ENCODE measurements at regions not wholly inside any gene's neighbourhood (a gene's known extent, or its start where the extent isn't known, plus 50 kb on each side); places are given as distances from the start of the nearest gene placed in this dataset.
"Not testable (repeated sequence)": the region's sequence is repeated elsewhere in the genome, so short reads cannot be mapped to it uniquely, and the experiment has no call there.

DNA sequence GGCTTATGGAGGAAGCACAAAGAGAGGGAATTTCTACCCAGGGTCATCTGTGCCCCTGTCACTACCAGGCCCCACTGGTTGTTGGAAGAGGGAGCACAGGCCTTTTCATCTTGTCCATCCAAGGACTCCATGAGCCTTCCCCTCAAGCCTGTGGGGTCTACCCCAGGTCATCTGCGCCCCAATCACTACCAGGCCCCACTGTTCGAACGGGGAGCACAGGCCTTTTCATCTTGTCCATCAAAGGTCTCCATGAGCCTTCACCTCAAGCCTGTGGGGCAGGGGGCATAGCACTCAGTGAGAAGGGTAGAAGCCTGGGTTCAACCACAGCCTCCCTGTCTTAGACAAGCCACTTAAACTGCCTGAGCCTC, 101.5 kb upstream of the CDH5 start:
- DNase-seq = no peak

DNA sequence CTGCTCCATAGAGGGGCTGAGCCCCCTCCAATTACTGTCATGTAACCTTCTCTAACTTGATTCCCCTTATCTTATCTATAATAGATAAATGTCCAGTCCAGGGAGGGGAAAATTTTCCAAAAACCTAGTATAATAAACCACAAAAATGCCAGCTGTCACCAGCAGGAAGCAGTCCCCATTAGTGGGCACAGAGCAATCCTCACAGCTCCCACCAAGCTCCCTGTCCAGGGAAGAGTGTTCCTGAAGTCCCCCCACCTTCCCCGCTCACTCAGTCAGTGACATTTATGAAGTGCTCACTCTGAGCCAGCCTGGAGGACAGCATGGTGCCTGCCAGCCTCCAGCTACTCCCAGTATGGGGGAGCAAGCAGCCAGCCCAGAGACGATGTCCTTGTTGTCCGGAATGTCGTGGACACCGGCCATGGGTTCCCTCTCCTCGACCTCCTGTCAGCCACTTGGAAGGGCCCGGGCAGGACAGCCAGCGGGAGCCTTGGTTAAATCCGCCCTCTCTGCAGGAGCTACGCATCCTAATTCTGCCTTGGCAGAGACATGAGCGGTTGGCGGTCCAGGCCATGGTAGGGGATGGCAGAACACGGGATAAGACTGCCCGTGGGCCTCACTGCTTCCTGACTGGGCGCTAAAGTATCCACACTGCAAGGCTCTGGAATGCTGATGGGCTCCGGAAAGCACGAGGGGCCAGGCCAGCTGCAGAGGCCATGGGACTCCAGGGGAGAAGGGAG, 102.0 kb upstream of the CDH5 start:
- no peak for DNase-seq

DNA sequence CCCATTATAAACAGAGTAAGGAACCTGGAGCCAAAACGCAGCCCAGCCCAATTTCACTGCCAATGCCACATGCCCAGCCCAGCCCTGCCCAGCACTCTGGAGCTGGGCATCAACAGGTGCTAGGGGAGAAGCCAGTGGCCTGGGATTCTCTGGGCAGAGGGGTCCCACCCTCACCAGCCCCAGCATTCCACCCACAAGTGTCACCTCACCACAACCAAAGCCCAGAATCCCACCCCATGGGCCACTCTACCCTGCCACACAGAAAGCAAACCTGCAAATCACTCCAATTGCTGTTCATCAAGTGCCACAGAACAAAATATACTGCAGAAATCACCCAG, 102.5 kb upstream of the CDH5 start:
- DNase-seq = no peak

DNA sequence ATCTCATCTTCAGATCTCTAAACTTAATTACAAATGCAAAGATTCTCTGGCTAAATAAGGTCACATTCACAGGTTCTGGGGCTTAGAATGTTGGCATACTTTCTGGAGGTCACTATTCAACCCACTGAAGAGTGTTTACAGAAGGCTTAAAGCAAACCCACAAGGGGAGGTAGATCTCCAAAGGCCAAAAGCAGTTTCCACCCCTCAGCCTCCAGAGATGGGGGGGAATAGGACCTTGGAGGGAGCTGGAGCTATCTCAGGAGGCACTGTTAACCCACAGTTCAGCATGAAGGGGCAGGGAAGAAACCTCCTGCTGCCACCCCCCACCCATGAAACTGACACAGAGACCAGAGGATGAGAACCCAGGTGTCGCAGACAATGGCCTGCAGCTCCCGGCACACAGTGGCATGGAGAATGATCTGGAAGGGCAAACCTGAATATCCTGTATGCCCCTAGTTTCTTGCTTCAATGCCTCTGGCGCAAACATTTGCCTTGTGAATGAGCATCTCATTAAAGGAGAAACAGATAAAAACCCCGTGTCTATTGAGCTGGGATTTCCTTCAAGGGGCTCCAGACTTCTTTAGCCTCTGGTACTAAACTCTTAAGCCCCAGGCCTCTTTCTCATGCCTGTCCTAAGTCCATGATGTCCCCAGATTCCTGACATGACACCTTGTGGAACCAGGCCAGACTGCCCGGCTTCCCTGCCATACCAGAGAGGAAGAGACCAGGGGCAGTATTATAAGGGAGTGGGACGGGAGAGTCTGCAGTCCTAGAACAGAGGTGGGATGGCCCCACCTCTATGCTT, 103.1 kb upstream of the CDH5 start:
- DNase-seq = no peak

DNA sequence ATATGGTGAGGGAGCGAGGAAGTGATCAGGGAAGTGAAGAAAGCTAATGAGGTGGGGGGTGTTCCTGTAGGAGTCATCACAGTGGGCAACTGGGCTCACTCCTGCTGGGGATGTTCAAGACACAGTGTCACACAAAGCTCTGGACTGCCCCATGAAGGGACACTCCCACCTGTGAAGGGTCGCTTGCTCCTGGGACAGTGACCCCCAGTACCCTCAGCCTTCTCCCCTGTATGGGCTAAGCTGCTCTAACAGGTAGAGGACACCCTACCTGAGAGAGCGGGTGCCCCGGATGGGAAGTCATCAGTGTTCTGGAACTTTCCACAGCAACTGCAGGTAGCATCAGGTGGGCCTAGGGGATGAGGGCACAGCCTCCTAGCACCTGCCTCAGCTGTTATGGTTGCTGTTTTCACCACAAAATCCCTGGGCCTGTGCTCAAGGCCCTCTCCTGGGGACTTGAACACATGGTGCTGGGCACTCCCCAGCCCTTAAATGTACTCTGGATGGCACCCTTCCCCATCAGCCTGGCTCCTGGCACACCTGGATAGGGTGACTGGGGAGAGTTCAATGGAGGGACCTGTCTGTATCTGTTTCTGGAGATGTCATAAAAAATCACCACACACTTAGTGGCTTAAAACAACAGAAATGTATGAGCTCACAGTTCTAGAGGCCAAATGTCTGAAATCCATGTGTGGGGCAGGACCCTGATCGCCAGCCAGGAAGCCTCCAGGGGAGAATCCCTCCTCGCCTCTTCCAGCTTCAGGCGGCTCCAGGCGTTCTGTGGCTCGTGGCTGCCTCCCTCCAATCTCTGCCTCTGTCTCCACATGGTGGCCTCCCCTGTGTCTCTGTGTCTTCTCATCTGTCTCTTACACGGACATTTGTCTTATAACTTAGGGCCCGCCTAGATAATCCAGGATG, 104.0 kb upstream of the CDH5 start:
- no peak for DNase-seq

DNA sequence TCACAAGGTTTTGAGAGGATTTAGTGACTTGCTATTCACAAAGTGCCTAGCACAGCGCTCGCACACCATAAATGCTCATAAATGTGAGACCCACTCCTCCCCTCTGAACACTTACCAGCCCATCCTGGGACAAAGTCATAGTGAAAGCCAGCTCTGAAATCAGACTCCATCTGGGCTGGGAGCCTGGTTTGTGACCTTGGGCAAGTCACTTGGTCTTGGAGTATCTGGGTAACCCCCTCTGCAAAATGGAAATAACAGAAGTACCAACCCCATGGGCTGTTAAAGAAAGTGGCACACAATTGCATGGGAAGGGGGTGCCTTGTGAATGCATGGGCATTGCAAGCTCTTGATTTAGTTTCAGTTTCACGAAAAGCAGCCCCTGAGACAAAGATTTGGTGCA, 104.7 kb upstream of the CDH5 start:
- DNase-seq = no peak

DNA sequence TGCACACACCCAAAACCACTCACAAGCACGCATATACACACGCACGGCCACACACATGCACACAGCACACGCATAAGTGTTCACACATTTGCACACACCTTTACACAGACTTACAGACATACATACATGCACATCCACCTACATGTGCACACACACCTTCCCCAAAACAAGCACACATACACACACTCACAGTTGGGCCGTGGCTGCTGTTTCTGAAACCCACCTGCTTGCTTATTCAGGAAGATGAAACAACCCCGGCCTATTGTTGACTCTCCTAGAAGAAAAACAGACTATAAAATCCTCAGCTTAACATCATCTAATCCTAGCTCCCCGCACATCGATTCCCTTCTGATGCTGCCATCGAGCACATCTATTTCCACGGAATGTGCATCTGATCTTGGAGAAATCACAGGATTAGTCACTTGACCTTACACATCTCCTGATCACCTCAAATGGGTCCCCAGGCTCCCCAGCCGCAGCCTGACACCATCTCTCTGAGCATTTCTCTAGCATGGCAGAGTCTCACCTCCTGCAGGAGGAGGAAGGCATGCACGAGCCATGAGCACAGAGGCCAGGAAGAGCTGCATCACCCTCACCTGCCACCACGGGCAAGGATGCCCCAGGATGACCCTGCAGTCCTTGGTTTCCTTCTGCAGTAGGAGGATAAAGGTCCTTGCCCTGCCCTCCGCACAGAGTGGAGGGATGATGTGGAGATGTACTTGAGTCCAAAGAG, 105.8 kb upstream of the CDH5 start:
- DNase-seq = no peak

DNA sequence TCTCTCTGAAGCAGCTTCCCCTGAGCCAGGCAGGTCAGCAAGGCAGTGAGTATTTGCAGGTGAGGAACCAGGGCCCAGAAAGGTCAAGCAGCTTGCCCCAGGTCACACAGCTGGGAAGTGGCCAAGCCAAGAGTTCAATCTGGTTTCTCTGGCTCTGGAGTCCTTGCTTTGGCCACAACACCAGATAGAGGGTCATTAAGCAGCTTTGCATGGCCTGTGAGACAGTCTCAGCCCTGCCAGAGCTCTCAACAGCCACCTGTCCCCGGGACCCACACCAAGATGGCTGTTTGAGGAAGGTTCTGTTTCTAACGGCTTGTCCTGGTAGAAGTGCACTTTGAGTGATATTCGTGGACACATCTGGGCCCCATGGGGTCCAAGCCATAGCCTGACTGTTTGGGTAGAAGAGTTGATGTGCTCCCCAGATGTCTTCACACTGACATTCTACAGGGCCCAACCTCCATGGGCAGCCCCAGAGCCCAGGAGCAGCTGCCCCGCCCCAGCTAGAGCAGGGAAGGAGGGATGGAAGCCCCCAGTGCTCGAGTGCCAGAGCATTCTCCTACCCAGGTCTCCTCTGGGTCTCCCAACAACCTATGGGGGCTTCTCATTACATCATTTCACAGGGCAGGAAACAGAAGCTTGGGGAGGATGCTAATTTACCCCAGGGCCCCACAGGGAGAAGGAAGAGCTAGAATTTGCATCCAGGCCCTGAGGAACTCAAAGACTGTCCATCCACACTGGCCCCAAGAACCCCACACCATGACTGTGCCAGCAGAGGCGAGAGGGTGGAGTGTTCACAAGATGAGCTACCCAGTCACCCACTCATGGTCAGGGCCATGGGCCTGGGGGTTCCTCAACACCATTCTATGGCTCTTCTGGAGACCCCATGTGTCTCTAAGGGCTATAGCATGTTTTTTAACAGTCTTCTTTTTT, 107.3 kb upstream of the CDH5 start:
- DNase-seq = no peak

DNA sequence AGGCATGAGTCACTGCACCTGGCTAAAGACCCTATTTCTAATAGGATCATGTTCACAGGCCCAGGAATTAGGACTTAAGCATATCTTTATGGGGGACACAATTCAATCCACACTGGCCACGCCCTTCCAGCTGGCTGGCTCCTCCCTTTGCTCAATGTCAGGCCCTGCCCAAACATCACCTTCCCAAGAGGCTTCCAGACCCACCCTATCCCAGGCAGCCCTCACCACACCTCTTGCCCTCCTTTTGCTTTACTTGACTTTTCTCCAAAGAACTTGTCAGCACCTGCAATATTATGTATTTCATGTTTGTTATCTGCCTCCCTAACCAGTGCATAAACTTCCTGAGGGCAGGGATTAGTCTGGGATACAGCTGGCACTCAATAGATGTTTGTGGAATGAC, 109.6 kb upstream of the CDH5 start:
- DNase-seq = no peak

DNA sequence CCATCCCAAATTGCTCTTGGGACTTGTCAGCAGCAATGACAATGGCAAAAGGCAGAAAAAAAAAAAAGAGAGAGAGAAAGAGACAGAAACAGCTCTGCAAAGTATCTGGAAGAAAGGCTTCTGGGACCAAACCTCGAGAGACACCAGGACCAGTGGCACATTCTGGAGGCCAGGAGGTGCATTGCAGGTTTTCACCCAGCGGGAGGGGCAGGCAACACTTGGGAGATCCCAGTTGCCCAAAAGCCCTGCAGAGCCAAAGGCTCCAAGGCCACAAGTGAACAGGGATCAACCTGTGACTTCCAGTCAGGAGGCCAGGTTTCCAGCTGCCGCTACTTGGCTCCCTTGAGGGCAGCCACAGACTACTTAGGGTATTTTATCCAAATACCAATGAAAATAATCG, 110.8 kb upstream of the CDH5 start:
- DNase-seq = no peak

DNA sequence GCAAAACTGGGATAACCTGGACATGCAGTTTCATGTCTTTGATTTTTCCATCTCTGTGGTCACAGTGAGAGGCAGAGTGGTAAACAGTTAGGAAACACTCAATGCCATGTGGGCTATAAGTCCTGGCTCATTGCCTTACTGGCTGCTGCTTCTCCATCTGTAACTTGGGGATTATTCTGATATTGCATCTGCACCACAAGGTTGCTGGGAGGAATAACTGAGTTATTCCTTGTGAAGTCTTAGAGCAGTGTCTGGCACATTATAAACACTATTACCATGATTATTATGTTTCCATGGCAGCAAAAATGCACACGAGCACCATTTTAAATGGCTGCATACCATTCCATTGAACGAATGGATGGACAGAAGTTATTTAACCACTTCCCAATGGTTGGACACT, 111.7 kb upstream of the CDH5 start:
- DNase-seq = no peak

DNA sequence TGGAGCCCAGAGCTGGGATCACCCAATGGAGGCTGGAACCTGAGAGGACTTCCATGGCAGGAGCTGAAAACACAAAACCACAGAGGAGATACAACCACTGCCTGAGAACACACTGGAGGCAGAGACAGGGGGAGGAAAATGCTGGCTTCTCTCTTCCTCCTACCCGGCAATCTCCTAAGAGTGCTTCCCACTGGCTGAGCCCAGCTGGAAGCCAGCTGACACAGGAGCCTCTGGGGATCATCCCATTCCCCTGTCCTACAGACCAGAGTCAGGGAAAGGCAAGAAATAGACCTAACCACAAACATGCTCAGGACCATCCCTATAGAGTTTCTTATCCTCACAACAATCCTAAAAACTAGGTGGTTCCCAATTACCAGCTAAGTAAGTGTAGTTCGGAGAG, 112.4 kb upstream of the CDH5 start:
- no peak for DNase-seq

DNA sequence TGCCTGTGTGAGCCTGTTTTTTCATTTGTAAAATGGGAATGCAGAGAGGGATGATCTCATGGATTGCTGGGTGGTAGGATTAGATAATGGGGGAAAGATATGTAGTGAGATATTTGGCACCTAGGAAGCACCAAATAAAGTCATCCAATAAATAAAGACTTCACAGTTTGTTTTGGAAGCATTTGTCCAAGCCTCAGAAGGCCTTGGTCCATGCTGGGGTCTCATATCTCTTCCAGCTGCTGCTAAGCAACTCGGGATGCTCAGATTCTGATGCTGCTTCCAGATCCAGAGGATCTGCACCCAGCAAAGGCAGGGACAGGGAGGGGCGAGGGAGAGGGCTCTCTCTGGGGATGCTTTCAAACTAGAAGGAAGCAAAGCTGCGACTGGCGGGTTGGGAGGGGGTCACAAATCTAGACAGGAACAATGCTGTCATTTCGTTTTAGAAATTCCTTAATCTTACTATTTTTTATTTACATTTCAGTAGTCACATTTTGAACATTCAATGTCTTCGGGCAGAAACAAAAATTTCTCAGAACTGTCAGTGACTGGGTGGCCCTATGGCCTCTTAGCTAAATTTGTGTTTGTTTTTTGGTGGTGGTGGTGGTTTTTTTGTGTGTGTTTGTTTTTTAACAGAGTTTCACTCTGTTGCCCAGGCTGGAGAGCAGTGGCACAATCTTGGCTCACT, 114.9 kb upstream of the CDH5 start:
- DNase-seq = no peak

DNA sequence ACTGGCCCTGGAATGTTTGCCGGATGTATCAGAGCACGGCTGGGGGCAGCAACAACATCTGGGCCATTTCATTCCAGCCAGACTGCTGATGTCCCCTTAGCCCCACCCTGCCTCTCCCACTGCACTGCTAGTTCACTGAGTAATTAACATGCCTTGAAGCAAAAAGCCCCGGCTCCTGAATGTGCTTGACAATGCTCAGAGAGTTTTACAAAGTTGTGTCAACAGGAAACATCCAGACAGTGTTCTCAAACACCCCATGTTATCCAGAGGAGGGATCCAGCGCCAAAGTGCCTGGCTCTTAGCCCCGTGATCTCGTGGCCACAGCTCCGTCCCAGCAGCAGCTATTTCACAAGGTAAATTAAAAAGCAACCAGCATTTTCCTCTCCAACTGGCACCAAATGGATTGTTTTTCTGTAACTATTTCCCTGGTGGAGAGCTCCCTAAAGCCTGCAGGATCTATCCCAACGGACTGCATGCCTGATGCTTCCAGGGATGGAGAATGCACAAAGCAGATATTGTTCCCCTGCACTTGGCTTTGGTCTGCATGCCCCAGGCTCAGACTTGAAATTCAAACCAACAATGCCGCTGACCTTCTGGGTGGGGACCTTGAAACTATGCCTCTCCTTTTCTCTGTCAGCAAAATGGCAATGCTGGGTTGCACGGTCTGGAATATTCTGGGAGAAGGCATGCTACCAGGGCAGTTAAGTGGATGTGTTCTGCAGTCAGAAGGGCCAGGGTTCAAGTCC, 115.6 kb upstream of the CDH5 start:
- DNase-seq = no peak

DNA sequence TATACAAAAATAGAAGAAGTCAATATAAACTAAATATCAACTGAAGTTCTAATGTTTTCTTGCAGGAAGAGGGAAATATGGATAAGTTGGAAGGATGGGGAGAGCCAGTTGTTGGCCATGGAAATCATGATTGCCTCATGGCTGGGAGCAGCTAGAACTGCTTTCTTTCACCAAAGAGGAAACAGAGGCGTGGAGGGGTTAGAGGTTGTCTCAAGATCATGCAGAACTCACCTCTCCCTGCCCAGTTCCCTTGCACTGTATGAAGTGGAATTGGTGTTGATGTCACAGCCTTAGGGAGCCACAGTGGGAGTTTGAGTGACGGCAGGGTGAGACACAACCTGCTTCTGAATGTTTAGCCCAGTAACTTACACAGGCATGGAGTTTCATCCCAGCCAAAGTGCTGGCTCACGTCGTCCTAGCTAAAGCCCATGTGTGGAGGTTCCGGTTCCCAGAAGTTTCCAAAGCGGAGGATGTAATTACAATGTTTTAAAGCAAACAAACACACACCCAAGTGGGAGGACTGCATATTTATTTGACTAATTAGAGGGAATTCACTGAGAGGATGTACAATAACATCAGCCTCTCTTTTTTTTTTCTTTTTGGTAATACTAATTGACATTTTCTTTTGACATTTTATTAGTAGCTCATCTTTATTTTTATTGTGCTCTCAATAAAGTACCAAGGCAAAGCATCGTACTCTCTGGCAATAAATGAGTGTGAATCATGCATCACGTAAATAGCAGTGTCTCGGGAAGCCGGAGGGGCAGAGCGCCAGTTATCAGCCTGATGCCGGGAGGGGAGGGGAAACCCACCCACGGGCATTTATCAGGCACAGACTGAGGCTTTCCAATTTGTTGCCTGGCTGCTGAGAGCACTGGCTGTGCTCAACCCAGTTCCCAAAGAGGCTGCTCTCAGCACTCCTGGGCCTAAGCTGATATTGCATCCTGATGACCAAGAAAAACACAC, 118.7 kb upstream of the CDH5 start:
- no peak for DNase-seq

DNA sequence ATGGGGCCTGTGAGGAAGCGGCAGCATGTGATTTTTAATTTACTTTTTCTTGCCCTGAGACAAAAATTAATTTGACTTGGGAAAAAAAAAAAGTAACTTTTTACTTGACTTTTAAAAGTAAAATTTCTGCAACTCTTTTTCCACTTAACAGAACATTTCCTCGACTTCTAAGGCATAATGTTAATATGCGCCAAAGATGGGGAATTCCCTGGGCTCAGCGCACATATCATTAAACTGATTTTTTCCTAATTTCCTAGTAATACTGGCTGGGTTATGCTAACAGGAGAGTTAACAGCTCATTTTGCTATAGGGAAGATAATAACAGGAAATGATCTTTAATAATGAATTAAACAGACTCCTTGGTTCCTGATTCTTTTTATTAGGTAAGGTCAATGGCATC, 120.6 kb upstream of the CDH5 start:
- no peak for DNase-seq

DNA sequence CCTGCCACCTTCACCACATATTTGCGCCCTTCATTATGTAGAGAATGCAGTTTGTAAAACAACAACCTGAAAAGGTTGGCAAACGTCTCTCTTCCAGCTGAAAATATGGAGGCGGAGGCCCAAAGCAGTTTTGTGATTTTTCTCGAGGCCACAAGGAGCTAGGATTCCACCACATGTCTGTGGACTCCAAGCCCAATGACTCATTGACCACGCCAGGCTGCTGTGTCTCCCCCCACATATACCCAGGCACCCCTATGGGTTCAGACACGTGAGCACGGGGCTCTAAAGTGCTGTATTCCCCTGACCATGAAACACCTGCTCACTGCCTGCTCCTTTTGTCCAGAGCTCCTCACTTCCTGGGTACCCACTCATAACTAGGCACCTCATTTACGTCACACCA, 121.4 kb upstream of the CDH5 start:
- DNase-seq = no peak

DNA sequence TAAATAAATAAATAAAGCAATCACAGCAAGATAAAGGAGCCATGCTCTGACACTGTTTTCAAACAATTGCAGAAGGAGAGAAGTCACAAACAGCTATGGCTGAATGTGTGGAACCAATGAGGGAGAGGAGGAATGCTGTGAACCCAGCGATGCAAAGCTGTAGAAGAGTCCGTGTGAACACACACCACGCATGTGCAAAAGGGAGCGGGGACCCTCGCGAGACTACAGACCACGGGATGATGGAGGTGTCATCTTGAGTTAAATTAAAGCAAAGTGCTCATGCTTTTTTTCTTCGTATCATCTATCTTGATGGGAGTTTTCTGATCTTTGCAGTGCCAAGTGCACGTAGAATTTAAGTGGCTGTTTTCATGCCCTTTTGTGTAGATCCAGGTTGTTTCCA, 123.8 kb upstream of the CDH5 start:
- DNase-seq = no peak

DNA sequence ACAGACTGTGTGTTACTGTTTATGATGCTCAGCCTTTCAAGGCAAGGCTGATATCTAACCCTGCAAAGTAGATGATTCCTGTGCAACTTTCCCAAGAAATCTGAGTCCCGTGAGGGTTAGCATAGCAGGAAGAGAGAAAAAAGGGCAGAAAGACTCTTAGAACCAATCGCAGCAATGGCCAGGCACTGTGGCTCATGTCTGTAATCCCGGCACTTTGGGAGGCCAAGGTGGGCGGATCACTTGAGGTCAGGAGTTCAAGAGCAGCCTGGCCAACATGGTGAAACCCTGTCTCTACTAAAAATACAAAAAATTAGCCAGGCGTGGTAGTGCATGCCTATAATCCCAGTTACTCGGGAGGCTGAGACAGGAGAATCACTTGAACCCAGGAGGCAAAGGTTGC, 124.3 kb upstream of the CDH5 start:
- DNase-seq = not testable (repeated sequence)
